C4-2B (cell line): ENCODE measurements at regions not wholly inside any gene's neighbourhood (a gene's known extent, or its start where the extent isn't known, plus 50 kb on each side); places are given as distances from the start of the nearest gene placed in this dataset.

Experiments used
- H3K27ac ChIP-seq: fragments of 450-650 bp; 2 replicates; pipeline ENCODE4 v1.5.1; 2017
- CTCF ChIP-seq: fragments of 450-650 bp; conservative IDR thresholded peaks from 2 replicates; pipeline ENCODE4 v1.5.1; 2017; ENCODE audit warnings: mild to moderate bottlenecking
- ZFX ChIP-seq: fragments of 450-650 bp; IDR thresholded peaks from 2 replicates; pipeline ENCODE4 v1.6.1; 2017

DNA sequence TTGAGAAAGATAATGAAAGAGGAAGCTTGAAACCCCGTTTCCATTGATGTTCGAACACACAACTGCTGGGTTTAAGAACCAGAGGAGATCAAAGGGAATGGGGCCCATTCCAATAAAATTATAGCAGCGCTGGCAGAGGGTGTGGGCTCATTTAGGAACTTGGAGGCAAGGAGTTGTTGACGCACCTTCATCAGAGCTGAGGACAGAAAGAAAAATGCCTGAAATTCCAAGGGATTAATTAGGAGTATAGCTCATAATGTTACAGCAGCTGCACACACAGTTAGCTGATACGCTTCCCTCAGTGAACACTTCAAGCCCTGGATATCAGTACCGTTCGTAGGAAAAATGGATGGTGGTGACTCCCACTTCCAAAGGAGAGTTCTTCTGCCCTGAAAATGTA is 127.2 kb downstream of the AXIN2 start:
- no peak overlapping the region for H3K27ac ChIP-seq
- no peak for TF ChIP-seq ZFX
- no peak for TF ChIP-seq CTCF

- no peak for TF ChIP-seq ZFX
- no peak for TF ChIP-seq CTCF
Observed at GRCh38 chr17:65433592-65433991, 127.9 kb downstream of the AXIN2 start.

DNA sequence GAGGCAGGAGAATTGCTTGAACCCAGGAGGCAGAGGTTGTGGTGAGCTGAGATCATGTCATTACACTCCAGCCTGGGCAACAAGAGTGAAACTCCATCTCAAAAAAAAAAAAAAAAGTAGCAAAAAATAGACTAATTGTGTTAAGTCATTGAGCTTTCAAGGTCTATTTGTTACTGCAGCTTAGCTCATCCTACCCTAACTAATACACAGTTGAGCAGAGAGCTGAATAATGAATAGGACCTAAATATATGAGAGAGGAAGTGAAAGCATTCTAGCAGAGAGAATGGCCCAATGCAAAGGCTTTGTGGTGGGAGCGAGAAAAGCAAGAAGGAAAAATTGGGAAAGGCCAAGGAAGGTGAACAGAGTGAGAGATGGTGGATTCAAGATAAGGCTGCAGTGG is 128.3 kb downstream of the AXIN2 start:
- TF ChIP-seq CTCF (no peak), ZFX (no peak)
- H3K27ac ChIP-seq, result no peak overlapping the region

More at GRCh38 chr17:65433592-65433991, 127.9 kb downstream of the AXIN2 start:
- H3K27ac ChIP-seq, result no peak overlapping the region

- no peak for TF ChIP-seq CTCF
- no peak for TF ChIP-seq ZFX
- H3K27ac ChIP-seq, result no peak overlapping the region
Observed at GRCh38 chr17:65431116-65431515, 130.3 kb downstream of the AXIN2 start.

DNA sequence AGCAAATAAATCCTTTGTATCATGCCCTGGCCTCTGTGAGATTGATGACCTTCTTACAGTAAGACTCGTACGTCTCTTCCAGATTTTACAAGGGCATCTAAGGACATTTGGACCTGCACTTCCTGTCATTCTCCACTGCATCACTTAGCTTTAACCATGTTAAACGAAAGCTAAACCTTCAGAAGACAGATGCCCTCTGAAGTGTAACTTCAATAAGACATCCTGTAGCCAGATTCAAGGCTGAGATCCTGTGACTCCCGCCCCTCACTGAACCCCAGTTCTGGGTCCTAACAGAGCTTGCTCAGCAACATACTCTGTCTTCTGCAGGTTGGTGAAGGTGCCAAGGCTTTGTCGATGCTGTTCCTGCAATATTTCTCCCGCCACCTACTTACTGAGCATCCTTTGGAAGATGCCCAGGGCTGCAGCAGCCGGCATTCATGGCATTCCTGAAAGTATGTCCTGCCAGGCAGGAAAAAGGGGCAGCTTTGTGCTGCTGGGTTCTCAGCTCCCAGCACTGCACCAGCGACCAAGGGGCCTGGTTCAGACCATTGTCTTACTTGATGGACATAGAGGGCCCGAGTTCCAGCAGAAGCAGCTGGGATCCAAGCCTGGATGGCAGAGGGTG is 131.1 kb downstream of the AXIN2 start:
- TF ChIP-seq ZFX, result no peak
- TF ChIP-seq CTCF, result no peak

DNA sequence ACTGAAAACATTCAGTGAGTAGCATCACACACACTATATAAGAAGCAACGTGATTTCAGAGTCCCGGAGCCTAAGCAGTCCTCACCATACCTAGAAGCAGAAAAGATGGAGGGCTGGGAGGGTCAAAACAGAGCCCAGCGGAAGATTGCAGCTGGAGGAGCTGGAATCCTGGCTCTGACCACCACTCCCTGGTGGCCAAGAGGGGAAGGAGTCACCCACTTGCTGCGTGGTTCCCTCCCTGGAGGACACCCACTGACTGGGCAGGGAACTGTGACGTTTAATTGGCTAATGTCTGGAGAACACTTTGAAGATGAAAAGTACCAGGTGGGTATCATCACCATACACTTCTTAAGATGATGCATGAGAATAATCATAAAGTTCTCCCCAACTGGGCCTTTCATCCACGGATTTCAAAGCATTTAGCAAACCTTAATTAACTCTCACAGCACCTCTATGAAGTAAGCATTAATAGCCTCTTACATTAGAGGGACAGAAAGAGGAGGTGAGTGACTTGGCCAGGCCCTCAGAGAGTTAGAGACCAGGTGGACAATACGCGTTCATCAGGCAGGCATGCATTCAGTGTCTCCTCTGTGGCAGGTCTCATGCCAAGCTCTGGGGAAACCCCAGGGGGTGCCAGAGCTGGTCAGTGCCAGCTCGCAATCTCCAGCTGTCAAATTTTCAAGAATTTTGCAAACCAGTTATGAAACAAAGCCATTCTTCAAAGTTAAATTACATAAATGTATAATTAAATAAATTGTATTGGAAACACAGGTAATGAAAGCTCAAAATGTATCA is 137.9 kb downstream of the AXIN2 start:
- TF ChIP-seq ZFX (no peak), CTCF (no peak)
- H3K27ac ChIP-seq, result no peak overlapping the region

More for the DNA sequence above, 131.1 kb downstream of the AXIN2 start:
- no peak overlapping the region for H3K27ac ChIP-seq

DNA sequence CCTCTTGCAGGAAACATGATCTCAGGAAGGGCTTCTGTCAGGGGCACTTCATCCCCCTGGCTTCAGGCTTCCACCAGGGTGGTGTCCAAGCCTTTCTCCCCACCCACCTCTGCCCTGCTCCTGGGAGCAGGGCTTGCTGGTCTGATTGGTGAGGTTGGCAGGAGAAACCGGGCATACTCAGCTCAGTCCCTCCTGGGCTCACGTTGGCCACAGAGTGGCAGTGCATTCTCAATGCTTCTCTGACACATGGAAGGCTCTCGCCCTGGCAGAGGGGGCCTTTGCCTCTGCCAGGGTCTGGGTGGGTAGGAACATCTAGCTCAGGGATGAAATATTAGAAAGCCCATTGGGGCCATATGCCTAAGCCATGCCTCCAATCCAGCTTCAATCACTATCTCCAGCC is 142.8 kb downstream of the AXIN2 start:
- H3K27ac ChIP-seq, result no peak overlapping the region
- TF ChIP-seq ZFX, result no peak
- TF ChIP-seq CTCF, result no peak; the same call in none of the 2 replicates
